ENCODE measurements at regions not wholly inside any gene's neighbourhood (a gene's known extent, or its start where the extent isn't known, plus 50 kb on each side); places are given as distances from the start of the nearest gene placed in this dataset.

DNA sequence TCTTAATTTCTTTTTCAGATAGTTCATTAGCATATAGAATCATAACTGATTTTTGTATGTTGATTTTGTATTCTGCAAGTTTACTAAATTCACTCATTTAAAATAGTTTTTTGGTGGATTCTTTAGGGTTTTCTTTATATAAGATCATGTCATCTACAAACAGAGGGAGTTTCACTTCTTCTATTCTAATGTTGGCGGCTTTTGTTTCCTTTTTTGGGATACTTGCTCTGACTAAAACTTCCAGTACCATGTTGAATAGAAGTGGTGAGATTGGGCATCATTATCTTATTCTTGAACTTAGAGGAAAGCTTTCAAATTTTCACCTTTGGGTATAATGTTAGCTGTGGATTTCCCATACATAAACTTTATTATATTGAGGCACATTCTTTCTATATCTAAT, 296.9 kb downstream of the BCKDHB start:
- TF ChIP-seq CTCF (IDR thresholded peaks at IDR 0.05) (no peak), POLR2A (IDR thresholded peaks at IDR 0.05) (no peak)

Data from testis (tissue), 2 donors.